GM19455 (cell line): ENCODE measurements at regions not wholly inside any gene's neighbourhood (a gene's known extent, or its start where the extent isn't known, plus 50 kb on each side); places are given as distances from the start of the nearest gene placed in this dataset.

Source experiments
- ATAC-seq: cut with Tn5 transposase; IDR thresholded peaks from one replicate; pipeline ENCODE4 v1.9.1; 2021; ENCODE audit not compliant: unreplicated experiment

GRCh38 chr5:90201923-90202322 is 207.6 kb downstream of the CETN3 start:
- no peak for ATAC-seq

- ATAC-seq: no peak
These were observed 216.3 kb downstream of the CETN3 start for GRCh38 chr5:90193185-90193822.

- no peak for ATAC-seq
These were observed 218.1 kb downstream of the CETN3 start for GRCh38 chr5:90191352-90192045.

DNA sequence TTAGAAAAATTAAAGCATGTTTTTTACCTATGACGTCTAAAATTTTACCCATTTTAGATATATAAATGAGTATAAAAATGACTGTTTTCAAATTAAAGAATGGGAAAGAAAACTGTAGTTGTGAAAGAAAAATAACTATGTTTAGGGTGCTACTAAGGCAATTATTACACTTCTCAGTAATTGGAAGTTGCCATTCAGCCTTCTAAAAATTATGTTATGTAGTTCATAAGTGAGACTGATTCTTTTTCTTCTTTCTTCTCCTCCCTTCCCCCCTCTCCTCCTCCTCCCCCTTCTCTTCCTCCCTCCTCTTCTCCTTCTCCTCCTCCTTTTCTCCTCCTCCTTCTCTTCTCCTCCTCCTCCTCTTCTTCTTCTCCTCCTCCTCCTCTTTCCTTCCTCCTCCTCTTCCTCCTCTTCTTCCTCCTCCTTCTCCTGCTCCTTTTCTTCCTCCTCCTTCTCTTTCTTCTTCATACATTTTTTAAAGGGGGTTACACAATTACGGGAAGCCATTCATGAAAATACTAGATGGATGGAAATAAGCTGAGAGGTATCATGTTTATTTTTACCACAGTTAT is 223.6 kb downstream of the CETN3 start:
- ATAC-seq: no peak

GRCh38 chr5:90184764-90185163 is 224.8 kb downstream of the CETN3 start:
- no peak for ATAC-seq

DNA sequence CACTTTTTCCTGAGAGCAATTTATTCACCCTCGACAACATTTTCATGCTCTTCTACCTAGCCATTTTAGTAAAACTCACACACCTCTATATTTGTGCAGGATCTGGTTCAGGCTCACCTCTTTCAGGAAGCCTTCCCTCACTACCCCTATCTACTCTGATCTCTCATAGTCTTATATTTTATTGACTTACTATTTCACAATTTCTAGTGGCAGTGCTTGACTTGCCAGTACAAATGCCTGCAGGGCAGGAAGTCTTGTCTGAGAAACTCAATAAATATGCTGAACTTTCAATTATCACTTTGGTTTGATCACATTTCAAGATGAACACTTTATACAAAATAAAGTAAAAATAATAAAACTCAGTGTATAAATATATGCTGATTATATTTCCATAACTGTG is 226.8 kb downstream of the CETN3 start:
- ATAC-seq: no peak

DNA sequence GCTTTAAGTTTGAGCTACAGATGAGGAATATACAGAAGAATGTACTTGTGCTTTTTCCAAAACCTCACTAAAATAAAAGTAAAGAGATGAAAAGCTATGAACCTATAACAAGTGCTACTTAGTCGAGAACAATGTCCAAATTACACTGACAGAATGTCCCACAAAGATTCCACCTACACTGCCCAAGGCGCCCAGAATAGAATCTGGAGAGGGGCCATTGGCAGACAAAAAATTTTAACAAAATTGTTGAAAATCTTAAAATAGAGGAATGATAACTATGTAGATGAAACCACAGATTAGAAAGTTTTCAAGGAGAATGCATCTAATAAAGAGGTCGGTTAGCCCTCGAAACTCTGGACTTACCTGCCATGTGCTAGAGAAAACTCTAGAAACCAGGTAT is 235.3 kb downstream of the CETN3 start:
- no peak for ATAC-seq

- ATAC-seq: no peak
These were observed 236.1 kb downstream of the CETN3 start for GRCh38 chr5:90173299-90174030.

- no peak for ATAC-seq
These were observed 238.1 kb downstream of the CETN3 start for GRCh38 chr5:90171466-90171865.

- no peak for ATAC-seq
These were observed 239.3 kb downstream of the CETN3 start for GRCh38 chr5:90170261-90170660.

DNA sequence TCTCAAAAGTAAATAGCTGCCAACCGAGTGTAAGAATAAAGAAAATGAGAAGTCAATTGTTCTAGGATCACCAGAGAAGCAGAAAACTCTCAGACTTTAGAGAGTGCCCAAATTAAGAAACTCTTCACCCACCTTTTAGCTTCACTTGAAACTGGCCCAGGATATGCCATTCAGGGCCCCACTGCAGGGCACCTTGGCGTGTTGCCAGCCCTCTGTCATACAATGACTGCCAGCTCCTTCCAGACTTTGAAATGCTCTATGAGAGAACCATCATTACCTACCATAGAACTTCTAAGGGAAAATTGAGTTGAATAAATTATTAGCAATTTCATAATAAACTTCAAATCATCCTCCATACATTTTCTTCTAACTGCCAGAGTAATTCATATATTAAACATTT is 240.5 kb downstream of the CETN3 start:
- no peak for ATAC-seq

DNA sequence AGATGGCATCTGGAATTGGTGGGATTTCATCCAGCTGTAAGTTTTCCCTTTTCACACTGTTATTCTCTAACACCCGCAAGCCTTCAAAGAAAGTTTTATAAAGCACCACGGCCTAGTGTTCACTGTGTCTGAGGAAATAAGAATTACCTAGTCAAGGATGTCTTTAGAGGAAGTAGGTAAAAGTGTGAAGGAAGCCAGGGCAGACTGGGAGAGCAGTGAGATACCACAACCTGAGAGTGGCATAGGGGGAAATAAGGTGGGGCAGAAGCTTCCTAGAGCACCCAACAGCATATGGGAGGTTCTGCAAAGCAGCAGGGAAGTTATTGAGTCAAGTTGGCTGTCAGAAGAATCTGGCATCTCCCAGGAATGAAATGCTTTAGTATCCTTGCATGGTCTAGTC is 241.2 kb downstream of the CETN3 start:
- no peak for ATAC-seq

DNA sequence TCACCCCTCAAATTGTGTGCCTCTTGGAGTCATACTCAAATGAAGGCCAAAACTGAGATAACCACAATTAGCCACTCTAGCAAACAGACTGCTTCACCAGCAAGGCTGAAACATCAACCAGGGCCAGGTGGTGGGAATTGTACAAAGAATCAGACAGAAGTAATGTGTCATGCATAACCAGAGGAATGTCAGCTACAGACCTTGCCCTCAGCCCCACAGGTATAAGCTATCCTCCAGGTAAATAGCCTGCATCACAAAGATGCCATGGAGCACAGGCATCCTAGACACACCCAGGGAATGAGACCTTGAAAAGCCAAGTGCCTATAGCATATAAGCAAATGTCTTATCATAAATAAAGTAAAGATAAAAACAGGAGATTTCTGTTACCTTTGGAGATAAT is 242.7 kb downstream of the CETN3 start:
- no peak for ATAC-seq

GRCh38 chr5:90162324-90162723 is 247.2 kb downstream of the CETN3 start:
- ATAC-seq: no peak

DNA sequence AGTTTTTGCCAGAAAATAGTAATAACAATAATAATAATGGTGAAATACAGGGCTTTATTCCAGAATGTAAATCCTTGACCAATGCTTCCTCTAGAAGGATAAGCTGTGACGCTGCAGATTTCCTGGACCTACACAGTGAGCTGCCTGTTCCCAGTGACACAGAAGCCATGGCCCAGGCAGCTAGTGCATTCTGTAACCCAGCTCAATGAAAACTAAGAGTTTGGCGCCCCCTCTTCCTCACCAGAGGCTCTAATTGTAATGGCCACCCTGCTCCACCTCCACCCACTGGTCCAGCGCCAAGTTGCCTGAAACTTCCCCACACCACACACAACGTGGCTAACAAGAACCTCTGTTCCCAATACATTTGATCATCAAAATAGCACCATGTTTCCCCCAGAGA is 248.1 kb downstream of the CETN3 start:
- ATAC-seq: no peak

DNA sequence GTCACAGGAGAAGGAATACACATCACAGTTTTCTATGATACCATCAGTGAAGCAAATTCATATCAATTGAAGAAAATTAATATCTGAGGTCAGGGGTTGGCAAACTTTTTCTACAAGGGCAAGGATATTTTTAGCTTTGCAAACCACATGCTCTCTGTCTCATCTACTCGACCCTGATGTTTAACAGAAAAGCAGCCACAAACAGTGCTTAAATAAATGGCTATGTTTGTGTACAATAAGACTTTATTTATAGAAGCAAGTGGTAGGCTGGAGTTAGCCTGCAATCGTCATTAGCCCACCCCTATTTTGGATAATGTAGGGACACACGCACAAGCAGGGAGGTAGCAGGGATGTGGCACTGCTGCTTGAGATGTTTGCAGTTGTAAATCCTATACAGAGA is 251.4 kb downstream of the CETN3 start:
- ATAC-seq: no peak

DNA sequence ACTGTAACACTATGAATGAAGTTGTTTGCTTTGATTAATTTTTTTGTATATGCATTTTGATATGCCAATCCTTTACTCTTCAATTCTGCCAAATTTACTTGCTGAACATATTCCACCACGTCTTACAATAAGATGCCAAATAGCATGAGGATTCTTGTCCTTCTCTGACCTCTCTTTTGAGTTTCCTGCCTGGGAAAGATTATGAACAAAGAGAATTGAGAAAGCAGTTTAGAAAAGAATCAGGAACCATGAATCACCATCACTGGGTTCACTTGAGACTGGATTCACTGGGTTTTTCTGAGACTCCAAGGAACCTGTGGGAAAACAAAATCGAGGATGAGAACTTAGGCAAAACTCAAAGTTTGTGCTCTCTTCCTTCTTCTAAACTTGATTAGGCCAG is 256.5 kb downstream of the CETN3 start:
- no peak for ATAC-seq

- no peak for ATAC-seq
These were observed 264.8 kb downstream of the CETN3 start for GRCh38 chr5:90144625-90145327.

DNA sequence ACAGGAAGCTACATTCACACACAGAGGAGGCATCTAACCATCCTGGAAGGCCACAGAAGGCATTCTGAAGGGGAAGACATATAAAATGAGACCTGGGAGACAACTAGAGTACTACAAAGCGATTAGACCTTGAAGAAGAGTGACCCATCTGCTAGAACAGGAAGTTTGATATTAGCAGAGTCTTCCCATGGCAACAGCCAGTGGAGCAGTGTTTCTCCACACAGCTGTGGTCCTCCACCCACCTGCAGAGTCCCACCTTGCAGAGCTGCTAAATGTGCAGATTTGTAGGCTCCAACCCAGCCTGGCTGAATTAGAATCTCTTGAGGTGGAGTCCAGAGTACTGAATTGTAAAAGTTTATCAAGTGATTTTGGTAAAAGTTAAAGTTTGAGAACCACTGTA is 267.0 kb downstream of the CETN3 start:
- no peak for ATAC-seq

DNA sequence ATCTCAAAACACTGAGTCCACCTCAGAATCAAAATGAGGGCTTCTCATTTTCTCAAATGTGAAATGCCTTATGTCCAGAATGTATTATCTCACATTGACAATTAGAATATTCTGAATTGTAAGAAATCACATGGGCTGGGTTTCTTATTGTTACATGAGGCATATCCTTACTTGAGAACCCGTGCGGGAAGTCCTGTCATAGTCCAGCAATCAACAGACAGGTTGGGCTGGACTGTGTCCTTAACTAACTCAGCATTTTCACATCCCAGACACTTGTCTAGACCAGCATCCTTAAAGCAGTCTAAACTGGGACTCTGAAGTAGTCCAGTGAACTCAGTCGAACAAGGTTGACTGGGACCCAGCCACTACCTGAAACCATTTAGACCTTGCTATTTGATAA is 267.6 kb downstream of the CETN3 start:
- ATAC-seq: no peak

- no peak for ATAC-seq
These were observed 272.5 kb downstream of the CETN3 start for GRCh38 chr5:90136952-90137528.
